ENCODE measurements at regions not wholly inside any gene's neighbourhood (a gene's known extent, or its start where the extent isn't known, plus 50 kb on each side); places are given as distances from the start of the nearest gene placed in this dataset.
"Not testable (repeated sequence)": the region's sequence is repeated elsewhere in the genome, so short reads cannot be mapped to it uniquely, and the experiment has no call there.

- DNase-seq (ENCODE audit: low read depth), result no peak
Measured at GRCh38 chr5:126234563-126235195, 188.5 kb upstream of the GRAMD2B start.

- DNase-seq (ENCODE audit: low read depth), result no peak
Measured at GRCh38 chr5:126235628-126236027, 187.6 kb upstream of the GRAMD2B start.

- no peak for DNase-seq (ENCODE audit: low read depth)
Measured at GRCh38 chr5:126236994-126237393, 186.2 kb upstream of the GRAMD2B start.

- DNase-seq (ENCODE audit: low read depth), result no peak
Measured at GRCh38 chr5:126248611-126249010, 174.6 kb upstream of the GRAMD2B start.

- no peak for DNase-seq (ENCODE audit: low read depth)
Measured at GRCh38 chr5:126251024-126251423, 172.2 kb upstream of the GRAMD2B start.

GRCh38 chr5:126253406-126253805 lies 169.8 kb upstream of the GRAMD2B start:
- no peak for DNase-seq (ENCODE audit: low read depth)

GRCh38 chr5:126263591-126264184 lies 159.5 kb upstream of the GRAMD2B start:
- DNase-seq (ENCODE audit: low read depth), result no peak

- DNase-seq (ENCODE audit: low read depth), result no peak
Measured at GRCh38 chr5:126265917-126266316, 157.3 kb upstream of the GRAMD2B start.

- no peak for DNase-seq (ENCODE audit: low read depth)
Measured at GRCh38 chr5:126267438-126267837, 155.8 kb upstream of the GRAMD2B start.

- DNase-seq (ENCODE audit: low read depth), result no peak
Measured at GRCh38 chr5:126268697-126269315, 154.4 kb upstream of the GRAMD2B start.

GRCh38 chr5:126269511-126269910 lies 153.7 kb upstream of the GRAMD2B start:
- no peak for DNase-seq (ENCODE audit: low read depth)

GRCh38 chr5:126271141-126271540 lies 152.1 kb upstream of the GRAMD2B start:
- no peak for DNase-seq (ENCODE audit: low read depth)

GRCh38 chr5:126274076-126274762 lies 149.0 kb upstream of the GRAMD2B start:
- no peak for DNase-seq (ENCODE audit: low read depth)

- no peak for DNase-seq (ENCODE audit: low read depth)
Measured at GRCh38 chr5:126274763-126275125, 148.5 kb upstream of the GRAMD2B start.

GRCh38 chr5:126277762-126278161 lies 145.4 kb upstream of the GRAMD2B start:
- DNase-seq (ENCODE audit: low read depth), result no peak

- no peak for DNase-seq (ENCODE audit: low read depth)
Measured at GRCh38 chr5:126280343-126280742, 142.9 kb upstream of the GRAMD2B start.

GRCh38 chr5:126280846-126281245 lies 142.4 kb upstream of the GRAMD2B start:
- DNase-seq (ENCODE audit: low read depth), result no peak

GRCh38 chr5:126284977-126285696 lies 138.1 kb upstream of the GRAMD2B start:
- DNase-seq (ENCODE audit: low read depth), result no peak

- not testable (repeated sequence) for DNase-seq (ENCODE audit: low read depth)
Measured at GRCh38 chr5:126296121-126296520, 127.1 kb upstream of the GRAMD2B start.

GRCh38 chr5:126300293-126300692 lies 122.9 kb upstream of the GRAMD2B start:
- DNase-seq (ENCODE audit: low read depth), result no peak

GRCh38 chr5:126301056-126301455 lies 122.2 kb upstream of the GRAMD2B start:
- no peak for DNase-seq (ENCODE audit: low read depth)

GRCh38 chr5:126309860-126310259 lies 113.3 kb upstream of the GRAMD2B start:
- DNase-seq (ENCODE audit: low read depth), result no peak

All from activated T-helper 9 cell treated with anti-CD3 and anti-CD28 coated beads, Interleukin-2, amount 50 U/mL, for 16 hours (primary cell).